NCI-H2171 (cell line): ENCODE measurements at regions not wholly inside any gene's neighbourhood (a gene's known extent, or its start where the extent isn't known, plus 50 kb on each side); places are given as distances from the start of the nearest gene placed in this dataset.

Experiments used
- DNase-seq: peaks from one replicate; lab custom pipeline; 2025; lab: John Stamatoyannopoulos, UW

DNA sequence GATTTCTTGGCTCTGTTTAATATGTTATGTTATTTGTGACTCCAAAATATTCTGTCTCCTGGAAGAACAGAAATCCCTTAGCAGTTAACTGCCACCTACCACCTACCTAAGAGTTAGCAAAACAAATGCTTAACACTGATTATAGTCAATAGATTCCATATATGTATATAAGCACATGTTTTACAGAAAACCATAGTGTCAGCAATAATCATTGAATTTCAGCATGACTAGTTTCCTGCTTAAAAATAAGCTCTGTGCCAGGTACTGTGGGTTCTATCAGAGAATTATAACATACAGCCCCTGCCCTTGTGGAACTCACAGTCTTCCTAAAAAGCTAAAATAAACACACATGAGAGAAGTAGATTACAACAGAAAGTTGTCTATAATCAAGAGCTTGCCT, 561.9 kb upstream of the CAMK1G start:
- DNase-seq = no peak

DNA sequence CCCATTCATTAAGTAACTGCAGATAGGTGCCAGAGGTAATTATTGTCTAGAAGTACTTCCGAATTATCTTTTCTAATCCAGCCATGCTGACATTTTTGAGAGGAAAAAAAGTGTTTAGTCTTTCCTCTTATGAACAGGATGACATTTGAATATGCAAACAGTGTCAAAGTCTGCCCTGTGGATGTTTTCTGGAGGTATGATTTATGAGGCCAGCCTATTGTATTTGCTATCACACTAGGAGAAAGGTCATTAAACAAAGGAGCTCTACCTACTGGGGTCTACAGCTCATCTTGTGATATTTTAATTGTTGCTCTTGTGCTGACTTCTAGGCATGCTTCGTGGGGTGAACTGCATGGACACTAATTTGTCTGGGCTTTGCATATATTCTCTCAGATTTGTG, 559.7 kb upstream of the CAMK1G start:
- DNase-seq = no peak

DNA sequence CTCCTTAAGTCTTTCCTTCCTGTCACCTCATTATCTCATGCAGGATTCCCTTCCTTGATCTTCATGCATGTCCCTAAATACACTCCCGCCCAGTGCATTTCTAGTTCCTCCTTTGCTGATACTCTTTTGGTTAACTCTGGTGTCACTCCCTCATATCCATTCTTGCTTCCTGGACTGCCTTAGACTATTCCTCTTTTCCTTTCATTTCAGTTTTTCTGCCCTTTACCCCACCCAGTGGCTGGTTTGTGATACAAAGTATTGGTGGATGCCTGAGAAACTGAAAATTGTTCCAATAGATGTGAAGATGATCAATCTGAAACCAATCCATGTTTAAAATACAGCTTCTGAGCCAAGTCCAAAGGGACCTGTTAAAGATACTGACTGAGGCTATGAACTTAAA, 553.8 kb upstream of the CAMK1G start:
- DNase-seq = no peak

DNA sequence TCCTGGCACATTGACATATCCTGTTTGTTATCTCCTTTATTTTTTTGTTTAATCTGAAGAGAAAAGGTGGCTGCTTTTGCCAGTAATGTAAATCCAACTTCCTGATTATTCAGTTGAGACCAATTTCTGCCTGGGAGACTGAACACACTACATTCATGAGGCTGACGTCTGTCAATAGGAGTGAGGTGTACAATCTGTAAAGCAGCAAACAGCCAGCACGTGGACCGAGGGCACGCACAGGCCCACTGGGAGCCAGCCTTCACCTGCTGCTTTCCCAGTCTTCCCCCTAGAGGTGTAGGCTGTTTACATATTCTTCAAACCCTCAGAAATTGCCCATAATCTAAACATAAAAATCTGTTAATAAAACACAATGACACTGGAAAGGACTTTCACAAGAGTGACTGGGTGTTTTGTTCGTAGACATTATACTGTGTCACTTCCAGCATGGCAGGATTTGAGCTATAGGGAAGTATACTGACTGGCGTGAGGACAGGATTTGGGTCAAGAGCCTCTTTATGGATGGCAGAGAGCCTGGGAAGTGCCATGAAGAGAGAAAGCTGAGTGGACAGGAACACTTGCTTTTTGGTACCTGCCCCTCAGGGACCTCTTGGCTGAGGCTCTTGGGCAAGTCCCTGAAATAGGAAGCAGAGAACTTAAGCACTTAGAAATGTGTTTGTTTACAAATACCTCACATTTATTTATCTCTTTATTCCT, 552.9 kb upstream of the CAMK1G start:
- no peak for DNase-seq

DNA sequence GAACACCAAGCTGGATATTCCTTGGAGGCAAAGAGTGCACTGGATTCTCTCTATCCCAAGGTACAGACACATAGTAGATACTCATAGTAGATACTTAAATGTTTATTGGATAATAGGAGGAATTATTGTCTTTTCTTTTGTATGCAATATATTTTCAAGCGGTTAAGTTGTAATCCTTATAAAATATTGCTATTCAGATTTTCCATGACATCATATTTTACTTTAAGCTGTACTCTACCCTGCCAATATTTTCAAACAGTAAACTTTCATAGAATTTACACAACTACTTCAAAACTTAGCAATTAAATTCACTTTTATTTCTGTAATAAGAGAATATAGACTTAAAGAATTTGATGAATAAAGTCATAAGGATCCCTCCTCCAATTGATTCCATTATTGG, 546.5 kb upstream of the CAMK1G start:
- DNase-seq = no peak

DNA sequence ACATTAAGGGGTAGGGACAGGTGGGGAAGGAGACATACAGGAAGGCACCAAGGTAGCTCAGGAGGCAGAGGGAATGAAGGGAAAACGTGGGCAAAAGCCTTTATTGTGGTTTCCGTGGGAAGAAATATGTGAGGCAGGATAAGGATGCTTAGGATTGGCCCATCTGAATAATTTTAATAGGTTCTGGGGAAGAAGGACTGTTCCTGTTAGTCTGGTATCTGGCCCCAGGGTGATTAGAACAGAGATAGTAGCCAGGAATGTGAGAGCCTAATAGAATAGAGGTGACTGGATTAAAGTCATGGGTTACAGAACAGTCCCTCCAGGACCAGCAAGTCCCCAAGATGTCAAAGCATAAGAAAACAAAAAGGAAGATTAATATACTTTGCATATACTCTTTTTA, 545.2 kb upstream of the CAMK1G start:
- no peak for DNase-seq

DNA sequence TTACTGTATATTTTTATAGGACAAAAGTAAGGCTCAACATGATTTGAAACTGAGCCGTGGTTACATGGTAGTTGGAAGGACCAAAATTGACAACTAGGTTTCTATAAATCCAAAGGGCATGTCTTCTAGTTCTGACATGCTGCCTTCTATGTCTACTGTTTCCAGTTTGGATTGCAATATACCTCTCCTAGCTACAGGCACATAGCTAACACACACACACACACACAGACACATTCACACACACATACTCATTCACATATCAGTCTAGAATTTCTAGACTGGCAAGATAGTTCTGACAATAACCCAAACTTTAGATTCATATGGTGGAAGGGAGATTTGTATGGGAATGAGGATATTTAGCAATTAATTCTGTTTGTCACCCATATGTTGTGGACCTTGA, 544.8 kb upstream of the CAMK1G start:
- no peak for DNase-seq

DNA sequence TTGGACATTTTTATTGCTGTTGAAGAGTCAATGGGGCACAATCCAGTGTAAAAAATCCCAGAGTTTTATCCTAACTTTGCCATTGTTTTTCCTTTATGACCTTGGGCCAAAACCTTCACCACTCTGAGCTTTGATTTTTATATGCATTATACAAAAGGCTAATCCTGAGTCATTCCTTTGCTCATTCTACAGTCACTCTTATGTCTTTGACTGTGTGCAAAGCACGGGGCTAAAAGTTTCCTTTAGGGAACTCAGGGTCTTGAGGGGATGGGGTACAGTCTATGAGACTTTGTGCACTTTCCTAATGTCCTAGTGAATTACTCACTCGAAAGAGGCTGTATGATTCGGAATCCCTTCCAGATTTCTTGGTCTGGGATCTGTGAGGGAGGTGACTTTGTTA, 543.2 kb upstream of the CAMK1G start:
- DNase-seq = no peak

DNA sequence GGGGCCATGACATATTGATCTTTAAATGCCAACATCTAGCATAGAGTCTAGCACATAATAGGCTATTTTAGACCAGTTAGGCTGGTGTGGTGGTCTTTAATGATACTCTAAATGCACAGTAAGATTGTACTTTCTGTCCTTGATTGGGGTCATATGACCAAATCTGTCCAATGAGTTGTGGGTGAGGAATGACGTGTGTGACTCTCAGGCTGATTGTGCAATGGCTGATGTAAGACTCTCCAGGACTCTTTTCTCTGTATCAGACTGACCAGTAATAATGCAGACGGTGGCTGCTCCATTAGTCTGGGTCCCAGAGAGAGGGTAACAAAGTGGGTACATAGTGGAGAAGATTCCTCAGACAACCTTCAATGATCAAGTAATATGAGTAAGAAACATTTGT, 541.6 kb upstream of the CAMK1G start:
- no peak for DNase-seq

DNA sequence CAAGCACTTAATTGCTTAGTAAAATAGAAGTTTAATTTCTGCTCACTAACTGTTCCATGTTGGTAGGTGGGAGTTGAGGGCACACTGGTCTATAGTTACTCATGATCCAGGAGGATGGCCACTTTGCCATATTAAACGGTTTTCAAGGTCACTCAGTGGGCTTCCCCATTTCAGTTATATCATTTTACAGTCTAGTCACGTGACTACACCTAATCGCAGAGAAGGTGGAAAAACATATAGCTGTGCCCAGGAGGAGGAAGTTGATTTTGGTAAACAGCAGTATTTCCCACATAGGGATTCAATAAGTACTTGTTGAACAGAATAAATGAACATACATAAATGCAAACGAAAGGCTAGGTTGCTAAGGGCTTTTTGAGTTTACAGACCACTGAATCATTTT, 541.1 kb upstream of the CAMK1G start:
- DNase-seq = no peak

DNA sequence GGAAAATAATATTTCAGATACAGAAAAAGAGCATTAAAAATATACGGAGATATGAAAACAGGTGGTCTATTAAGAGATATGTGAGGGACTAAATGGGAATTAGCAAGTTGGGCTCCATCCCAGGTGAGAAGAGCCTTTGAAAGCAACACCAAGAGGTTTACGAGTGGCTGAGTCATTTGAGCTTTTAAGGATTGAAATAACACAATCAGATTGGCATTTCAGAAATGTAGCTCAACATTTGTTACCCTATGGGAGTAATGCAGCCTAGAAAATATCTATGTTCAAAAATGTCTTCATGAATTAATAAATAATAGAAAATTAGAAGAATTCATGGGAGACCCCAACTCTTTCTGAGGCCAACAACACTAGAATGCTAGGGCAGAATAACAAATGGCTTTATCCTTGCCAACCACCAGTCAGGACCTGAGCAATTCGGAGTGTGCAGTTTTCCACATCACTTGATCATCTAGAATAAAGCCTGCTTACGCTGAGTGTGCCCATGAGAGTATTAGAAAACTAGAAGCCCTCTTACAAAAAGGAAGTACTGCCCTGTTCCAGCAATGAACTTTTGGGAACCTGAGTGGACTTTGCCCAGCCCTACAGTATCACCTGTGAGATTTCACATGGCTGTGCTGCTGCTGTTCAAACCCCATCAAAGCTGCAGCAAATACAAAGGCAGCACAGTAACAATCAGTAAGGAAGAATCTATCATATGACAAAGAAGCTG, 538.0 kb upstream of the CAMK1G start:
- DNase-seq = no peak

DNA sequence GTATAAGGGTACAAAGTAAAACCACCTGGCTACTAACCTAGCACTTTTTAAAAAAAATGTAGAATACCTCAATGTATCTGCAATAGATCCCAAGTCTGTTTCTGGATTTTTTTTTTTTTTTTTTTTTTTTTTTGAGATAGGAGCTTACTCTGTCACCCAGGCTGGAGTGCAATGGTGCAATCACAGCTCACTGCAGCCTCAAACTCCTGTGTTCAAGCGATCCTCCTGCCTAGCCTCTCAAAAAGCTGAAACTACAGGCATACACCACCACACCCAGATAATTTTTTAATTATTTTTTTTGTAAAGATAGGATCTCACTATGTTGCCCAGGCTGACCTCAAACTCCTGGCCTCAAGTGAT, 537.5 kb upstream of the CAMK1G start:
- no peak for DNase-seq

DNA sequence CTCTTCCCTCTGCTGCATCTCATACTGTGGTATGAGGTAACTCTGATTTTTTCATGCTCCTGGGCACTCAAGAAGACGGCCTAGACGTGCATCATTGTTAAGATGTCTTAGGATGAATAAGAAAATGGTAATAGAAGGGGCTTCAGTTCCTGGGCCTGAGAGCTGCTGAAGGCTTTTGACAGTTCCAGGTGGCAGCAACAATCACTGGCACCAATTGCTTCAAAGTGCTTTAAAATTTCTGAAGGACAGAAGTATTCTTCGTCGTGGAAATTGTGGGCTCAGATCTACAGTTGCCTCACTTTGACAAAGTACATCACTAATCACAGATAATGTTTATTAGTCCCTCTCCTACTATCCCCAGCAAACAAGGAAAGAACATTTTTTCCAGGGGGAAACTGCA, 536.6 kb upstream of the CAMK1G start:
- no peak for DNase-seq

DNA sequence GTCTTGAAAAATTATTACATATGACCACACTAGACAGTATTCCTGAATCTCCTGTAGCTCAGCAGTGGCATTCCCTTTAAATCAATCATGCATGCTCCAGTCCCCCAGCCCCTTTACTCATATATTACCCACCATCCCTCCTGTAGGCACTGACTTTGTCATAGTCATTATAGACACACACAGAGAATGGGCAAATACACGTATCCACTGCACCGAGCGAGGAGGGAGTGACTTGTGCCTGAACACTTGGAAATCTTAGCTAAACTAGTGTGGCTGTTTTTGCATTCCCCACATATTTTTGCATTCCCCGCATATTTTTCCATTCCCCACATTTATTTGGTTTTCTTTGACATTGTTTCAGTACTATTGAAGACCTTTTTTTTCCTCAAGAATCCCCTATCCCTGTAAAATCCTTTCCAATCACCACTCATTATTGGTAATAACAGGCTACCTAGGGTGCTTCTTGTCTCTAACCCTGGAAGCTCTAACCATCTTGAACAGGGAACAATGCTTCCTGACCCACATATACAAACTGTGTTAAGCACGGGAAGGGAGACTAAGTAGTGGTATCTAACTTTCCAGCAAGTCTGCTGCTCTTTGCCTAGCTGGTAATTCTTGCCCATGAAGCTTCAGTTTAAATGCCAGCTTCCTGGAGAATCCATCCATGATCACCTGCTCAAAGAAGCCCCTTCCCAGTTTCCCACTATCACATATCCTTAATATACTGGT, 534.4 kb upstream of the CAMK1G start:
- DNase-seq = no peak

DNA sequence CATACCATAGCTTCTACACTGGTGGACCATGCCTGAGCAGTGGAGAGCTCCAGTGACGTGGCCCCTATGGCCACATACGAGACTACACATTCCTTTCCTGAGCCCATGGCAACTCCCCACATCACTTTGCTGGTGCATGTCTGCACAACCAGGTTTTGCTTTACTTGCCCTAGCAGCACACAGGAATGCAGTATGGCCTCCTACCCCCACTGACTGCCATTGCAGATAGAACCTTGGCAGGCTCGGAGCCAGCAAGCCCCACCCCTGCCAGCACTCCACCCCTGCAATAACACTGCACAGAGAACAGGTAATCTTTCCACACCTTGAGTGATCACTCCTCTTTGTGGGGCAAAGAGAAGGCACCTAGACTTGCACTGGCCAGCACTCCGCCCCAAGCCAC, 531.9 kb upstream of the CAMK1G start:
- no peak for DNase-seq

DNA sequence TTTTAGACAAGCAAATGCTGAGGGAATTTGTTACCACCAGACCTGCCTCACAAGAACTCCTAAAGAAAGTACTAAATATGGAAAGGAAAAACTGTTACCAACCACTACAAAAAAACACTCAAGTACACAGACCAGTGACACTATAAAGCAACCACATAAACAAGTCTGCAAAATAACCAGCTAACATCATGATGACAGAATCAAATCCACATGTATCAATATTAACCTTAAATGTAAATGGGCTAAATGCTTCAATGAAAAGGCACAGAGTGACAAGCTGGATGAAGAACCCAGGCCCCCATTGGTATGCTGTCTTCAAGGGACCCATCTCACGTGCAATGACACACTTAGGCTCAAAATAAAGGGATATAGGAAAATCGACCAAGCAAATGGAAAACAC, 529.9 kb upstream of the CAMK1G start:
- DNase-seq = no peak

DNA sequence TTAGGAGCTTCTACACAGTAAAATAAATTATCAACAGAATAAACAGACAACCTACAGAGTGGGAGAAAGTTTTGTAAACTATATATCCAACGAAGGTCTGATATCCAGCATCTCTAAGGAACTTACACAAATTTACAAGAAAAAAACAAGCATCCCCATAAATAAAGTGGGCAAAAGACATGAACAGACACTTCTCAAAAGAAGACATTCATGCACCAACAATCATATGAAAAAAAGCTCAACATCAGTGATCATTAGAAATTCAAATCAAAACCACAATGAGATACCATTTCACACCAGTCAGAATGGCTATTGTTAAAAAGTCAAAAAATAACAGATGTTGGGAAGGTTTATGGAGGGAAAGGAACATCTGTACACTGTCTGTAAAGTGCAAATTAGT, 526.4 kb upstream of the CAMK1G start:
- no peak for DNase-seq

DNA sequence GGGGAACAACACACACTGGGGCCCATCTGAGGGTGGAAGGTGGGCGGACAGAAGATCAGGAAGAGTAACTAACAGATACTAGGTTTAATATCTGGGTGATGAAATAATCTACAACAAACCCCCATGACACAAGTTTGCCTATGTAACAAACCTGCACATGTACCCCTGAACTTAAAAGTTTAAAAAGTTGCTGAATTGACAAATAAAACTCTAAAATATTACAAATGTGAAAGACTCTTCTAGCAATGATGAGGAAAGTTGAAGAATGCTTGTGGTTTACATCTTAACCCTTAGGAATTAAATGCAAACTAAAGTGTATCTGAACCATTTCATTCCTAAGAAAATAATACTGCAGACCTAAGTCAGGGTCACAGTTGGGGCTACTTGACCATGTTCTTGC, 525.6 kb upstream of the CAMK1G start:
- DNase-seq = no peak

DNA sequence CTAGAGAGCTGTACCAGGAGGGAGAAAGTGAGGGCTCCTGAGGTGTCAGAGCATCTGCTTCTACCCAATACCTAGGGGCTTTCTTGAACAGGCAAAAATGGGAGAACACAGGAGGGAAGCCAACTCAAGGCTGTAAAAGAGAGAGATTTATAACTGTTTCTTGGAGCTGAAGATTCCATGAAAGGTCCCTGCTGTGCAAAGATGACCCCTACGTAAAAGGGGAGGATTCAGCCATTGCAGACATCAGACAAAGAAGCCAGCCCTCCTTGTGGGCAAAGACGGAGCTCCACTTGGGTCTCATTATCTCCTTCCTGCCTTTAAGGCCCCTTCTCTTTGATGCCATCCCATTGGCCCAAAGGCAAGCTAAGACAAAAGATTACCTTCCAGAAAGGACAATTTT, 524.1 kb upstream of the CAMK1G start:
- no peak for DNase-seq

DNA sequence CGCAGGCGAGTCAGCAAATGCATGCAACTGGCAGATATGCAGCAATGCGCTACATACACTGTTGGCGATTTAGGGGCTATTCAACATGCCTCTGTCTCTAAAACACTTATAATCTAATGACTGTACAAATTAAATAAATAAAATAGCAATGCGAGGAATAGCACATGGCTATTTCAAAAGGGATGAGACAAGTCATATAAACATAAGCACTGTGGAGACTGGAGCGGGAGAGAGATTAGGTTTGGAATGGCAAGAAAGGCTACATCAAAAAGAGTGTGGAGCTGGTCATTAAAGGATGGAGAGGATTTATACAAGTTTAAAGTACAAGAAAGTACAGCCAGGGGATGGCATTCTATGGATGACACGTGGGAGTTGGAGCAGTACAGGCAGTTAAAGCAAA, 523.5 kb upstream of the CAMK1G start:
- DNase-seq = no peak

DNA sequence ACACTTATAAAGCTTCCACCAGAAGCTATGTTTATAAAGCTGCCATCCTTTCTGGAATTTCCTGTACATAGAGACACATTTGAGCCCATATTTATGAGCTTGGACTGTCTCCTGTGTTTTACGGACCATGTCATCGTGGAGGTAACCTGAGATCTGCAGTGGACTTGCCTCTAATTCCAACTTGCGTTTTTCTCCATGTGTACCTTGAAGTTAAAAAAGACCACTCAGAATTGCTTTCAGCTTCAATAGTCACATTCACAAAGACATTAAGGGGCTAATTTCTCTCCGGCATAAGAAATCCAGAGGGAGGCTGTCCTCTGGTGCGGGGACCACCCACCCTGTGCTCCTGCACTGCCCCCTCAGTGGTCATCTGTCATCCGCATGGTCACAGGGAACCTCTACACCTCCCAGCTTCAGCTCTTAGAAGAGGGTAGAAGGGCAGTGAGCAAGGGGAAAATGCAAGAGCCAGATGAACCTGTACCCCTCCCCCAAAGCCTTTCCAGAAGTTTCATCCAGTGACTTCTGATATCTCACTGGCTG, 521.4 kb upstream of the CAMK1G start:
- no peak for DNase-seq

DNA sequence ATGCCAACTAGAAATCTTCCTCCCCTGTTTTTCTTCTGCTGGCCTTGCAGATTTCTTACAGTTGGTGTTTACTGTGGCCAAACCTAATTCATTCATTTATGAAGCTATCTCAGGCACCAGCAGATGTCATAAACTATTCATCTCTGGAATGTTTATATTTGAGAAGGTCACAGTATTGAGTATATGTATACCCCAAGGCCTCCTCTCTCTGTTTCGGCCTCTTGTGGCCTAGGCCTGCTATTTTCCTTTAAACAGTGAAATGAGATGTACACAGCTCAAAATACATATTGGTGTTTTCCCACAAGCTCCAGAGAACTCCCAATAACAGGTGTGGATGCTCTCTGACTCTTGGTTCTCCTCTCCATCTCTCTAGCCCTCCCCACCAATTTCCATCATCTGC, 520.7 kb upstream of the CAMK1G start:
- DNase-seq = no peak
